ENCODE measurements at regions not wholly inside any gene's neighbourhood (a gene's known extent, or its start where the extent isn't known, plus 50 kb on each side); places are given as distances from the start of the nearest gene placed in this dataset.
"Not testable (repeated sequence)": the region's sequence is repeated elsewhere in the genome, so short reads cannot be mapped to it uniquely, and the experiment has no call there.

DNA sequence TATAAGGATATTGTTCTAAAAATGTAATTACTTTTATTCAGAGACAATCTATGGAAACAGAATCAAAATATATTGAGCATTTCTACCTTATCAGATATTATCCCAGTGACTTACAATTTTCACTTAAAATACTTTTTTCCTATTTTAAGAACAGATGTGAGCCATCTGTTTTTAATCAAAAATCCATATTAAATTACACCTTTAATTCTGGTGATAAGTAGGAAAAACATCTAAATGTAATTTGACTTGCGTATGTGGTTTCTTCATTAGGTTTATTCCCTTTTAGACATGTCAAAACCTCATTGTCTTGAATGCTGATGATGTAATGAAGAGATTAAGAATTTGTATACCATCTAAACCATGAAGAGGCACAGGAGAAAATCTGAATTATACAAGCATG, 1118.8 kb upstream of the TMPRSS15 start:
- DNase-seq (ENCODE audit: low spot score): no peak
- in situ Hi-C loops (cut with HindIII; ENCODE audit: low sequenced_read_pairs): no loop called here

DNA sequence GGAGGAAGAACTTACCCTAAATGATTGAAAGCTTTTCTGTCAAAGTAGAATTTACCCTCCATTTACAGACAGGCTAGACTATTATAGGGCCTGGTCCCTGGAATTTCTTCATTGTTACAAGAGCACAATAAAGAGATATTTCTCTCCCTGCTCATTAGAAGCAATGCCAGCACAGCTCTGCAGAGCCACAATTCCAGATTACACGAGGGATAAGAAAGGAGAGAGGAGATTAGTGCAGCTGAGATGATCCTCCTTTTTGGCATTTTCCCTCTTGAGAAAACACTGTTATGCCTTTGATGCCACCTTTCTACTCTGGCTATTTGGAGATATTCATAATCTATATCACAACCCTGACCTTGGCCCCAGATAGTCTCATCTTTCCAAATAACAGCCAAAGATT, 1119.5 kb upstream of the TMPRSS15 start:
- in situ Hi-C loops (cut with HindIII; ENCODE audit: low sequenced_read_pairs): no loop called here
- no peak for DNase-seq (ENCODE audit: low spot score)

DNA sequence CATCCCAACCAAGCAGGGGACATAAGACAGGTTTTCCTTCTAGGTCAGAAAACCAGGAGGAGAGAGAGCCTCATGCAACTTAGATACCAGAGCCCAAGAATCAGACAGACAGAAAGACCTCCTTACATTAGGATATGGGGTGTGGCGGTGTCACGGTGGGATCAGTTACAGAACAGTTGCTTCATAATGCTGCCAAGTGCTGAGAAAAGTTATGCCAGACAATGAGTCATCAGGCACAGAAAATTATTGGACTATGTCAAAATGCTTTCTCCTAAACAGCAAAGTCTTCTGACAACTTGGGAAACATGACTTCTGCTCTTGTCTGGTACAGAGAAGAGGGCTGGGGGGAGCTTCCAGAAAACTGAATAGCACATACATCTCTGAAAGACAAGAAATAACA, 1120.2 kb upstream of the TMPRSS15 start:
- in situ Hi-C loops (cut with HindIII; ENCODE audit: low sequenced_read_pairs): no loop called here
- no peak for DNase-seq (ENCODE audit: low spot score)

DNA sequence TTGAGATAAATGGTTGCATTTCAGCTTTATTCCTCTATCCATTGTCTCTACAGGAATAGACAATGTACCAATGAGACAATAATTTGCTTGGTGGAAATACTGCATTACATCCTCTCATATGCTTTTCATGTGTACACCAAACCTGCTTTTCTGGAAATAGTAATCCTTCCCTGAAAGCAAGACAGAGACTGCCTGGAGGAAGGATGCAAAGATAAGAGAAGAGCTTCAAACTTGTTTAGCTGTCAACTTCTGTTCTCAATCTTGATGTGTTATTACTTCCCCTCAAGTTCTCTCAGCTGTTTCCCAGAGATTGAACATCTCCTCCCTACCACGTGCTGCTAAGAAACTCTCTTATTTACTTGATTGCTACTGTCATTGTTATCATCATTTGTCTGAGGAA, 1125.4 kb upstream of the TMPRSS15 start:
- in situ Hi-C loops (cut with HindIII; ENCODE audit: low sequenced_read_pairs): no loop called here
- DNase-seq (ENCODE audit: low spot score): no peak

DNA sequence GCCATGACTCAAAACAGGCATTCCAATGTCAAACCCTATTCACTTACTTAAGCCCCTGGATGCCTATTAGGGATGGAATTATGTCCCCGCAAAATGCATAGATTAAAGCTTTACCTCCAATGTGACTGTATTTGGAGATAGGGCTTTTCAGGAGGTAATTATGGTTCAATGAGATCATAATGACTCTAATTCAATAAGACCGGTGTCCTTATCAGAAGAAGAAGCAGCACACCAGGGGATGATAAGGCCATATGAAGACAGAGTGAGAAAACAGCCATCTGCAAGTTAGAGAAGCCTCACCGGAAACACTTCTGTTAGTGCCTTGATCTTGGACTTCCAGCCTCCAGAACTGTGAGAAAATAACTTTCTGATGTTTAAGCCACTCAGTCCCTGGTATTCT, 1131.8 kb upstream of the TMPRSS15 start:
- DNase-seq (ENCODE audit: low spot score): no peak
- in situ Hi-C loops (cut with HindIII; ENCODE audit: low sequenced_read_pairs): no loop called here

- in situ Hi-C loops (cut with HindIII; ENCODE audit: low sequenced_read_pairs): no loop called here
Measured at GRCh38 chr21:19537116-19537515, 1133.5 kb upstream of the TMPRSS15 start.

DNA sequence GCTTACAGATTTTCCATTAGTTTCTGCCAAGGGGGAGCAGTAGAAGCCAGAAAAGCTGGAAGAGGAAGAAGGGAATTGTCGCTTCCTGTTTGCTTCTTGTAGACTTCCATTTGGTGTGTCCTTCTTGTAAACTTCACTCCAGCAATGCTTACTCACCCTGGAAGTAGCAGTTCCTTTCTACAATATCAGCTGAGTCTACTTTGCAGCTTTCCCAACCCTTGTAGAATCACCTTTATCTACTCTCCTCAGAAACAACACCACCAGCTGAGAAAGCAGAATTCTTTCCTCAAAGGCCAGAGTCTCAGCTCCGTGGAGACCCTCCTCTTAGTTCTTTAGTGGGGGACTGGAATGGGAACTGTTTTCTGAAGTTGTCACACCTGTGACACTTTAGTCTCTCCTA, 1136.7 kb upstream of the TMPRSS15 start:
- in situ Hi-C loops (cut with HindIII; ENCODE audit: low sequenced_read_pairs): no loop called here
- no peak for DNase-seq (ENCODE audit: low spot score)

More at GRCh38 chr21:19537116-19537515, 1133.5 kb upstream of the TMPRSS15 start:
- DNase-seq (ENCODE audit: low spot score): no peak

- in situ Hi-C loops (cut with HindIII; ENCODE audit: low sequenced_read_pairs): no loop called here
- DNase-seq (ENCODE audit: low spot score): no peak
Measured at GRCh38 chr21:19541602-19542001, 1138.0 kb upstream of the TMPRSS15 start.

- in situ Hi-C loops (cut with HindIII; ENCODE audit: low sequenced_read_pairs); DNase-seq (ENCODE audit: low spot score): not testable (repeated sequence)
Measured at GRCh38 chr21:19544493-19544892, 1140.9 kb upstream of the TMPRSS15 start.

GRCh38 chr21:19547951-19548840, 1144.6 kb upstream of the TMPRSS15 start:
- no peak for DNase-seq (ENCODE audit: low spot score)
- in situ Hi-C loops (cut with HindIII; ENCODE audit: low sequenced_read_pairs): no loop called here

DNA sequence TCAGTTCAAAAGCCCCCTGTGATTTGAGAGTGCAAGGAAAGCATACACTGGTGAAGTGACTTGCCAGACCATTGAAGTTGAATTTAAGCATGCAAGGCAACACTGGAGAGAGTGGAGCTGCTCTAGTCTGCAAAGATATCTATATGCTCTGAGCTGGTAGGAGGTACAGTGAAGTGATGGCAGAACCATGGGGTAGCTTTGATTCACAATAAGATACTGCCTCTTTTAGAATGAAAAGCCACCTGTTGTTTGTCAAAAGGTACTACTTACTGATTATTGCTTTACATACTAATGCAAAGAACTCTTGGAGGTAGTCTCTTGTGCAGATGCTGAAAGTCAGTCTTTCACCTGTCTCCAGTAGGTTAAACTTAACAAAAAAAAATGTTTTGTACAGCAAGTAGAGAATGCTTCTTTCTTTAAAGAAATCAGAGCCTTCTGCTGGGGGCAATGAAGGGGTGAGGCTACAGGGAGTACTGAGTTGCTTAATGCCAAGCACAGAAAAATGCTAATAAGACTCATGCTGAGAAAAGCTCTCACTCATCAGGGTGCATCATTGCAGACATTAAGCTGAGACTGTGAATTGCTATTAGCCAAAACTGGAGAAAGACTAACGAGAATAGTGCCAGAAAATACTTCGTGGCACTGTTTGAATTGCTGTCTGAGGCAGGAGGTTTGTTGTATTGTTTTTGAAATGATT, 1150.5 kb upstream of the TMPRSS15 start:
- in situ Hi-C loops (cut with HindIII; ENCODE audit: low sequenced_read_pairs): no loop called here
- no peak for DNase-seq (ENCODE audit: low spot score)

DNA sequence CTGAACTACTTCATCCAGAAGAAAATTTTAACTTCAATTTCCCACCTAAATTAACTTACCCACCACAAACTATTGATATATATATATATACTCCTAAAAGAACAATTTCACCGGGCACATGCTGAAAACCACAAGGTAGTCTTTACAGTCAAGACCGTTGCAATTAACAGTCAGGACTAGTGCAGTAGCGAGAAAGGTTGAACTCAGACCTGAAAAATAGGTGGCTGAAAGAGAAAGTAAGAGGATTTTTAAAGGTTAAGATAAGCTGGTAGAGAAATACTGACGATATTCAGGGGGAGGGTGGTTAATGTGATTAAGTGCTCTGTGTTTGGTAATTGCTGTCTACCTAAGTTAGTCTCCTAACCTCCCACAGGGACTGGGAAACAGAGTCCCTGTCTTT, 1153.5 kb upstream of the TMPRSS15 start:
- DNase-seq (ENCODE audit: low spot score): no peak
- in situ Hi-C loops (cut with HindIII; ENCODE audit: low sequenced_read_pairs): no loop called here

DNA sequence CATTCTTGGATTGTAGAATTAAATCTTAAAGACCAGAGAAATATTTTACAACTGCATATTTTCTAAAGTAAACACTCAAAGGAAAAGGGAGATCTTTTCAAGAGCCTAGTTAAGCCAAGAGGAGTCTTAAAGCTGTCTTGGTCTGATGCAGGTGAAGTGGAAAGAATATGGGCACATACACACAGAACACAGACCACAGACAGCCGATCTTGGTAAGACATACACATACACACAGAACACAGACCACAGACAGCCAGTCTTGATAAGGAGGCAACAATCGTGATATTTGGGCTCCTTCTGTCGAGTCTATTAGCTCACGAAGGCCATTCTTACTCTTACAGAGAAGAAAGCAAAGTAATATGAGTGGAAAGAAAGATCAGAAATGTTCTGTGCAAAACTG, 1153.9 kb upstream of the TMPRSS15 start:
- DNase-seq (ENCODE audit: low spot score): no peak
- in situ Hi-C loops (cut with HindIII; ENCODE audit: low sequenced_read_pairs): no loop called here

DNA sequence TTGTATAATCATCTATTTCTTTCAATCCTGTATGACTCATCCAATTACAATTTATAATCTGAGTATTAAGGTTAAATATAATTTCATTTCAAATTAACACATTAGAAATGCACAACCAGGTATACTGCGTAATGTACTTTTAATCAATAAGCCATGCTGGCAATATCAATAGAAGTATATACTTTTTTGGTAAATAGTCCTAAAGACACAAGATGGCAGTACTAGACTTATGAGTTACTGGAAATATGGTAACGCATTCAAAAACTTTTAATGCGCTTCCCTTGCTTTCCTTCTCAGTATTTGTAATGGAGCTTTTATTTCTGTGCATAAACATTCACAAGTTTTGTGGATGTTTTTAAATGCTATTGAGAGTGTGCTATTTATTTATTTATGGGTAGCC, 1162.0 kb upstream of the TMPRSS15 start:
- DNase-seq (ENCODE audit: low spot score): no peak
- in situ Hi-C loops (cut with HindIII; ENCODE audit: low sequenced_read_pairs): no loop called here

- in situ Hi-C loops (cut with HindIII; ENCODE audit: low sequenced_read_pairs): no loop called here
- no peak for DNase-seq (ENCODE audit: low spot score)
Measured at GRCh38 chr21:19566975-19567374, 1163.4 kb upstream of the TMPRSS15 start.

GRCh38 chr21:19577381-19577780, 1173.8 kb upstream of the TMPRSS15 start:
- in situ Hi-C loops (cut with HindIII; ENCODE audit: low sequenced_read_pairs): no loop called here
- DNase-seq (ENCODE audit: low spot score): no peak

DNA sequence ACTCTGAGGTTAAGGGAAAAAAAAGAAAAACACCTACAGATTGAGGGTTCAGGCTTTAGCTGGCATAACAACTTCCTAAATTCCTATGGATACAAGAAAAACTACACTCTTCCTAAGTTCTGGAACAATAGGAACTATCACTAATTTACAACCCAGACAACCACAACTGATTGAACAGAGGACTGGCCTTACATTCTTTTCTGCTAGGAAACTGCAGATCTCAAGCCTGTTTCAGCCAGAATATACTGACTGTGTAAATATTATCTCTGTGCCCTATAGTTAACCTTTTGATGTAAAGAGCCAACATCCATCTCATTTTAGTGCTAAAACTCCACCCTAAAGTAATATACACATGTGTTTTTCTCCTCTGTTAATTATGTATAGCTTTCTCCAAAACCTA, 1186.5 kb upstream of the TMPRSS15 start:
- DNase-seq (ENCODE audit: low spot score): no peak
- in situ Hi-C loops (cut with HindIII; ENCODE audit: low sequenced_read_pairs): no loop called here

GRCh38 chr21:19603011-19603593, 1199.5 kb upstream of the TMPRSS15 start:
- in situ Hi-C loops (cut with HindIII; ENCODE audit: low sequenced_read_pairs): no loop called here

DNA sequence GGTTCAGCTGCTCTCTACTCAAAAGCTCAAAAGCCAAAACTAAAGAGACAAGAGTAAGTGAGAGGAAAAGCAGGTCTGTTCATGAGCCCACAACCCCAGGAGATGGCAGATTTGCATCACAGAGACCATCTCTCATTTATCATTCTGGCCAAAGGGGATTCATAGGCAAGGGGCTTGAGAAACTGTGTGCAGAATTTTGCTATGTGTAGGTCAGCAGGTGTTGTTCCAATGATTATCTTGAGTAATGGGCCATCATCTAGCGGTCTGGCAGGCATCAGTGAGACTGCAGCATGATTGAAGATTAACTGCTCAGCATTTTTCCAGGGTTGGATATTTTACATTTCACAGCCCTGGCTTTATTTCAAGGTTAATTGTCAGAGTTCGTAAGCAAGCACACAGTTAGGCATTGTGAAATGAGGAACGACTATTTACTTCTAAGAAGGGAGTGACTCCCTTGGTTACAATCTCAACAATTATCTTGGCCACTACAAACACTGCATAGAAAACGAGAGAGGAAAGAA, 1204.6 kb upstream of the TMPRSS15 start:
- DNase-seq (ENCODE audit: low spot score): no peak
- in situ Hi-C loops (cut with HindIII; ENCODE audit: low sequenced_read_pairs): no loop called here

More at GRCh38 chr21:19603011-19603593, 1199.5 kb upstream of the TMPRSS15 start:
- DNase-seq (ENCODE audit: low spot score): no peak

GRCh38 chr21:19609611-19610010, 1206.0 kb upstream of the TMPRSS15 start:
- no peak for DNase-seq (ENCODE audit: low spot score)
- in situ Hi-C loops (cut with HindIII; ENCODE audit: low sequenced_read_pairs): no loop called here

All from G401 (cell line).